GM12874 (cell line): ENCODE measurements at regions not wholly inside any gene's neighbourhood (a gene's known extent, or its start where the extent isn't known, plus 50 kb on each side); places are given as distances from the start of the nearest gene placed in this dataset.

ENCODE experiments used
- TF ChIP-seq, protein P1 (sequence below): IDR thresholded peaks from 2 replicates; pipeline ENCODE4 v1.5.1; 2011; ENCODE audit warnings: low read depth, mild to moderate bottlenecking, control low read depth, low read length, moderate library complexity; ENCODE audit not compliant: insufficient read depth

- TF ChIP-seq, protein P1, sequence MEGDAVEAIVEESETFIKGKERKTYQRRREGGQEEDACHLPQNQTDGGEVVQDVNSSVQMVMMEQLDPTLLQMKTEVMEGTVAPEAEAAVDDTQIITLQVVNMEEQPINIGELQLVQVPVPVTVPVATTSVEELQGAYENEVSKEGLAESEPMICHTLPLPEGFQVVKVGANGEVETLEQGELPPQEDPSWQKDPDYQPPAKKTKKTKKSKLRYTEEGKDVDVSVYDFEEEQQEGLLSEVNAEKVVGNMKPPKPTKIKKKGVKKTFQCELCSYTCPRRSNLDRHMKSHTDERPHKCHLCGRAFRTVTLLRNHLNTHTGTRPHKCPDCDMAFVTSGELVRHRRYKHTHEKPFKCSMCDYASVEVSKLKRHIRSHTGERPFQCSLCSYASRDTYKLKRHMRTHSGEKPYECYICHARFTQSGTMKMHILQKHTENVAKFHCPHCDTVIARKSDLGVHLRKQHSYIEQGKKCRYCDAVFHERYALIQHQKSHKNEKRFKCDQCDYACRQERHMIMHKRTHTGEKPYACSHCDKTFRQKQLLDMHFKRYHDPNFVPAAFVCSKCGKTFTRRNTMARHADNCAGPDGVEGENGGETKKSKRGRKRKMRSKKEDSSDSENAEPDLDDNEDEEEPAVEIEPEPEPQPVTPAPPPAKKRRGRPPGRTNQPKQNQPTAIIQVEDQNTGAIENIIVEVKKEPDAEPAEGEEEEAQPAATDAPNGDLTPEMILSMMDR = no peak
Measured at GRCh38 chr5:87115839-87116364, 151.8 kb upstream of the RASA1 start.

DNA sequence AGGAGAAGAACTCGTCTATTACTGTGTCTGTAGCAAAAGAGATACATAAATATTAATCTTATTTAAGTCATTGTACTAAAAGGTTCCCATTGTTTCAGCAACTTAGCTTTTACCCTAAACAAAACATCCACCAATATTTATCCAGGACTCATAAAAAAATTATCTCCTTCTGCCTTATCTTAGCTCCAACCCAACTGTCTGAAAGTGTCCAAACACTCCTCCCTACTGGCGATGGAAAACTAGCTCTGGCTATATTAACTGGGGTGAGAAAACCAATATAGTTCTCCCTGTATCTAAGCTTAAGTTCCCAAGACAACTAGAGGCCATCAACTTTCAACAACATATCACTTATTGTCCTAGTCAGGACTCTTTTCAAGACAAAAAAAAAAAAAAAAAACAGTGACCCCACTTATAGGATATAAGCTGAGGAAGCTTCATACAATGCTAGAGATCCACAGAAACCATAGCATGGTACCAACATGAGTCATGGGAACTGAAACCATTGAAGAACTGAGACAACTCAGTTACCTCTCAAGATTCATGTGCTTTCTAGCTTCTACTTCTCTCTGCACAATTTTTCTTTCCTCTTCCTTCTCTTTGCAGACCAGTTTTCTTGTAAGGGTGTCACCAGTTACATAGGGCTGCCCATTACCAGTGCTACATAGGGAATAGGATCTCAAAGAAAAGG is 150.7 kb upstream of the RASA1 start:
- TF ChIP-seq, protein P1 = no peak

GRCh38 chr5:87119588-87119987 is 148.1 kb upstream of the RASA1 start:
- TF ChIP-seq, protein P1 = no peak

DNA sequence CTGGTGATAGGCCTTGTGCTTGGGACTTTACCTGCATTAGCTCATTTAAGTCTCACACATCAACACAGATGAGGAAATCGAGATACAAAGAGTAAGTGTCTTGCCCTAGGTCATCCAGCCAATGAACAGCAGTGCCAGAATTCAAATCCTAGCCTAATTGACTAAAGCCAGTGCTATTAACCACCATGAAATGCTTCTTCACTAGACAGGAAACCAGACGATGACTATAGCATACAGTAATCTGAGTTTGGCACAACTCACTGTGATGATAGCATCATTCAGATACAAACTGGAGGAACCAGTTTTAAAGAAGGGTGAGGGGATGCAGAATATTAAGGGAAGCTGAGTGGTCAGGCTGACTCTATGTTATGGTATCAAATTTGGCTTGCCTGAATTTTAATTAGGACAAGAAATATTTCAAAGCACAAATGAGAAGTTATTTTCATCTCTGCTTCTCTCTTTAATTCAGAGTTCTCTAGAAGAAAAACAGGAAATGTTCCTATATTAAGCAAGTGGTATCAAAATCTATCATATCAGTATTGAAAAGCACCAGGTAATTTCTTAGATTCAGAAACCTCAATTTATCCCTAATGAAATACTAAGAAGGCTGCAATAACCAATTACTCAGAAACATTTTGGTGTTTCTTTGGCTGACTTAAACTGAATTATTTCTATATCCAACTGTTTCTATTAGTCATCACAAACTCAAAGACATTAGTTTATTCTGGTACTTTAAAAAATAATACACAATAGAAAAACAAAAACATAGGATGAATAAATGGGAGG is 147.0 kb upstream of the RASA1 start:
- TF ChIP-seq, protein P1 = no peak

DNA sequence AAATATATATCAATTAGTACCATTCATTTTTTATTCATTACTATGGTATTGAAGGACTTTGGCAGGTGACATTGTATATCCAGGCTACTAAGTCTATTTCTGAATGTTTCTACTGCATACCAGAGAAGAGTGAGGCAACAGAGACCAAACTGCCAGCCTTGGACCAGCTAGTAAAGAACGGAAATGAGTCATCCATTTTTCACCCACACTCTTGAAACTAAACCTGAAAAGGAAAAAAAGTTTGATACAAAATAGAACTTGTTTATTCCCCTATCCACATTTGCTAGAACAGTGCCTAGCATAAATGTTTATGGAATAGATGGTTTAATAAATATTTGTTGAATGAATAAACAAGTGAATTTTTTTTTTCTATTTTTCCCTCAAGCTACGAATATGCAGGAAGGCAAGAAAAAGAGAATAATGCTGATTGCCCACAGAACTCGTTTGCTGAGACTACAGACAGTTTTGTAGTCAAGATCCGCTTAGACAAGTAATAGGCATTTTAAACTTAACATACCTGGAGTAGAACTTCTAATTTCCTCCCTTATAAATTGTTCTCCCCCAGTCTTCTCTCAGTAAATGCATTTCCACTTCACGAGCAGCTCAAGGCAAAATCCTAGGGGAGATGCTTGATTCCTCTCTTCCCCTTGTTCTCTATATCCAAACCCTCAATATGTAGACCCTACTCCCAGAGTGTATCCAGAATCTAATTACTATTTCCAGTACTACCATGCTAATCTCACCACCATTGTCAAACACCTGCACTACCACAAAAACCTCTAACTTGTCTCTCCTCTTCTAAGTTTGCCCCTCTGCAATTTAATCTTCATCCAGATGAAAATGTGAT is 146.2 kb upstream of the RASA1 start:
- TF ChIP-seq, protein P1 = no peak

- TF ChIP-seq, protein P1 = no peak
Measured at GRCh38 chr5:87122151-87122977, 145.3 kb upstream of the RASA1 start.
